ENCODE measurements at regions not wholly inside any gene's neighbourhood (a gene's known extent, or its start where the extent isn't known, plus 50 kb on each side); places are given as distances from the start of the nearest gene placed in this dataset.

GRCh38 chr2:238796223-238796885, 51.5 kb upstream of the TWIST2 start:
- intact Hi-C loops (cut with micrococcal nuclease): no loop called here
- Histone ChIP-seq H3K4me1 (ENCODE audit: control insufficient read depth in 2 of 2, insufficient read depth in 2 of 2, low read length in 2 of 2) (no peaks in the 10 kb centered on the region), H3K9me3 (ENCODE audit: control insufficient read depth in 2 of 3, low read length in 3 of 3) (no peaks in the 10 kb centered on the region), H3K27me3 (ENCODE audit: control insufficient read depth in 2 of 2, insufficient read depth in 2 of 2, low read length in 2 of 2) (no peaks in the 10 kb centered on the region), H3K27ac (ENCODE audit: low read depth, low read length) (no peak overlapping the region), H3K36me3 (ENCODE audit: control insufficient read depth in 2 of 3, insufficient read depth in 3 of 3, low read length in 3 of 3) (no peaks in the 10 kb centered on the region), H3K4me3 (ENCODE audit: low read length) (no peak overlapping the region)
- ATAC-seq (no peak), DNase-seq (no peak)
- H3K4me1 Mint-ChIP-seq: no peaks in the 10 kb centered on the region
- no peak overlapping the region for H3K4me3 Mint-ChIP-seq
- CTCF ChIA-PET: no interaction called here
- H3K27ac Mint-ChIP-seq: no peak overlapping the region
- H3K36me3 Mint-ChIP-seq: no peaks in the 10 kb centered on the region
- H3K27me3 Mint-ChIP-seq: peaks cover 0 to 41% (median 24%) of the 10 kb centered on the region in 5 donors
- H3K9me3 Mint-ChIP-seq: peaks cover 0 to 2% (median 0%) of the 10 kb centered on the region in 11 donors
- POLR2A ChIA-PET: no interaction called here

- CTCF ChIA-PET: no interaction called here
- no peak for DNase-seq
Measured at GRCh38 chr2:238797537-238797936, 50.3 kb upstream of the TWIST2 start.

More at GRCh38 chr2:238797537-238797936, 50.3 kb upstream of the TWIST2 start:
- Mint-ChIP-seq H3K36me3 (no peaks in the 10 kb centered on the region), H3K27ac (no peak overlapping the region), H3K4me1 (no peaks in the 10 kb centered on the region), H3K4me3 (no peak overlapping the region), H3K9me3 (peaks cover 0 to 2% (median 0%) of the 10 kb centered on the region in 11 donors), H3K27me3 (peaks cover 0 to 50% (median 33%) of the 10 kb centered on the region in 5 donors)
- Histone ChIP-seq H3K4me1 (ENCODE audit: control insufficient read depth in 2 of 2, insufficient read depth in 2 of 2, low read length in 2 of 2) (no peaks in the 10 kb centered on the region), H3K9me3 (ENCODE audit: control insufficient read depth in 2 of 3, low read length in 3 of 3) (no peaks in the 10 kb centered on the region), H3K27me3 (ENCODE audit: control insufficient read depth in 2 of 2, insufficient read depth in 2 of 2, low read length in 2 of 2) (no peaks in the 10 kb centered on the region), H3K36me3 (ENCODE audit: control insufficient read depth in 2 of 3, insufficient read depth in 3 of 3, low read length in 3 of 3) (no peaks in the 10 kb centered on the region), H3K27ac (ENCODE audit: low read depth, low read length) (no peak overlapping the region), H3K4me3 (ENCODE audit: low read length) (no peak overlapping the region)
- intact Hi-C loops (cut with micrococcal nuclease): no loop called here
- no peak for ATAC-seq
- POLR2A ChIA-PET: no interaction called here
